Panc1 (cell line): ENCODE measurements at regions not wholly inside any gene's neighbourhood (a gene's known extent, or its start where the extent isn't known, plus 50 kb on each side); places are given as distances from the start of the nearest gene placed in this dataset.

Source experiments
- CTCF ChIP-seq: fragments of 450-650 bp; IDR thresholded peaks from 2 replicates; pipeline ENCODE4 v1.5.1; 2017; ENCODE audit warnings: mild to moderate bottlenecking
- POLR2AphosphoS5 ChIP-seq: IDR thresholded peaks from 2 replicates; pipeline ENCODE4 v1.6.1; 2012; ENCODE audit warnings: mild to moderate bottlenecking, low read depth, low read length, moderate library complexity

DNA sequence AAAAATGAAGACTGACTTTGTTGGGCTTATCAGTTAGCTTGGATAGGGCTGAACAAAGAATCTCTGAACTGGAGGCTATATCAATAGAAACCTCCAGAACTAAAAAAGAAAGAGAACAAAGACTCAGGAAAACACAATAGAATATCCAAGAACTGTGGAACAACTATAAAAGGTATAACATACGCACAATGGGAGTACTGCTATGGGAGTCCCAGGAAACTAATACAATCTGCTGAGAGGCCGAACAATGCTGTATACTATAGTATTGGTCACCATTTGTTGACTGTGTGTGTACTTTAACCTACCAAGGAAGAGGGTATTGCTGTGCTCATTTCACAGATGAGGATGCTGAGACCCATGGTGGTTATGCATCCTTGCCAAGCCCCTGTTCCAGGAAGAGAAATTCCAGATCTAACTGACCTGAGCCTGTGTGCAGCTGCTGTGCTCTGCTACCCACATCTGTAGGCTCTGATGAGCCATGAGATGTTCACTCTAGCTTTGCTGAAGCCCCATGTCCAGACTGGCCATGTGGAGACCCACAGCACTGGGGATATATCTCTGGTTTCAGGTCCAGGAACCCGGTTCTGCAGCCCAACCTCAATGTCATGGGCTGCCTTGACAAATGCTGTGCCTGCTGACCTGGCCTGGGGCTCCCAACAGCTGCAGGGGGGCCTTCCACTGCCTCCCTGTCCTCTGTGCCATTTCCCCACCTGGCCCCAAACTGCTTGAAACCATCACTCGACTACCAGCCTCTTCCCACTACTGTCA, 254.3 kb upstream of the TNRC6C start:
- TF ChIP-seq CTCF (no peak), POLR2AphosphoS5 (no peak)
